Esophagus muscularis mucosa (tissue), 4 donors: ENCODE measurements at regions not wholly inside any gene's neighbourhood (a gene's known extent, or its start where the extent isn't known, plus 50 kb on each side); places are given as distances from the start of the nearest gene placed in this dataset.
"Not testable (repeated sequence)": the region's sequence is repeated elsewhere in the genome, so short reads cannot be mapped to it uniquely, and the experiment has no call there.

Source experiments
- DNase-seq: peaks from one replicate; pipeline ENCODE4 v3.0.0-alpha.2; 2017; ENCODE audit errors: extremely low spot score
- H3K27ac ChIP-seq, 4 donors: fragments of 200-600 bp; sonication (generic); replicated peaks in 1 of 4; 1 replicate in 3 of 4; 2 replicates in 1 of 4; pipeline ENCODE4 v1.5.1; 2016 to 2019; ENCODE audit warnings: mild to moderate bottlenecking in 1 of 4
- H3K27me3 ChIP-seq, 4 donors: fragments of 200-600 bp; sonication (generic); one replicate each; pipeline versions ENCODE4 v1.5.1 to v1.6.0; 2016 to 2019
- H3K36me3 ChIP-seq, 4 donors: fragments of 200-600 bp; sonication (generic); one replicate each; pipeline ENCODE4 v1.5.1; 2016 to 2019
- H3K4me1 ChIP-seq, 4 donors: fragments of 200-600 bp; sonication (generic); one replicate each; pipeline ENCODE4 v1.5.1; 2016 to 2019
- H3K4me3 ChIP-seq, 4 donors: fragments of 200-600 bp; sonication (generic); 1 replicate in 2 of 4; 2 replicates in 2 of 4; pipeline ENCODE4 v1.5.1; 2016 to 2019; ENCODE audit warnings: mild to moderate bottlenecking in 4 of 4, moderate library complexity in 1 of 4
- H3K9me3 ChIP-seq, 4 donors: fragments of 200-600 bp; sonication (generic); 1 replicate in 3 of 4; 2 replicates in 1 of 4; pipeline ENCODE4 v1.5.1; 2016 to 2019
- EP300 ChIP-seq: sonication (generic); formaldehyde crosslinking; IDR thresholded peaks from one replicate; pipeline ENCODE4 v1.6.1; 2017; ENCODE audit warnings: antibody characterized with exemption
- POLR2A ChIP-seq: fragments of 450-650 bp; IDR thresholded peaks from one replicate; pipeline ENCODE4 v1.6.1; 2017; ENCODE audit warnings: antibody characterized with exemption, moderate library complexity, mild to moderate bottlenecking, low read depth
- POLR2AphosphoS5 ChIP-seq, 2 donors: sonication (generic); formaldehyde crosslinking; IDR thresholded peaks; one replicate each; pipeline ENCODE4 v1.6.1; 2017; ENCODE audit warnings: antibody characterized with exemption in 2 of 2
- WGBS: methylation state at CpG from one replicate; pipeline ENCODE4 v1.1.5; 2018; 5-methylcytosine and 5-hydroxymethylcytosine counted together
- intact Hi-C: fragments of 100-400 bp; cut with DNase I; formaldehyde crosslinking; loops from one replicate; pipeline ENCODE4 v1.15.1; 2023
- TF ChIP-seq, protein P1 (sequence below), 3 experiments: fragments of 200-600 bp in 2 of 3; fragments of 450-650 bp in 1 of 3; sonication (generic) in 2 of 3; IDR thresholded peaks; one replicate each; pipeline ENCODE4 v1.5.1; 2017 to 2019; ENCODE audit warnings: antibody characterized with exemption in 3 of 3, mild to moderate bottlenecking in 2 of 3, moderate library complexity in 1 of 3

DNA sequence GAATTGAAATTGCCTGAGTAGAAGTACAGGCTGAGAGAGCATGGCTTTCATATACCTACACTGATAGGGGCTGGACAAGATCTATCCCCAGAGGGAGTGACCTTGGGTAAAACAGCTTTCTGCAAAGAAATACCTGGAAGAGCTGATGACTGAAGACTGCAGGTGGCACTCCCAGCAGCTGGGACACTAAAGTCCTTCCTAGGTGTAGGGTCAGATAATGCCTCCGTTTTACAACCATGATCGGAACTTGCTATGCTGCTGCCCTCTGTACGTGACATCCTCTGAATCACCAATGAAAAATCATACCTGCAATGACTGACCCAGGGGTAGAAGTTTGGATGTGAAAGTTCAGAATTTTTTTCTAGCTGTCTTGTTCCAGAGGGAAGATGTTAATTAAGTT, 107.2 kb upstream of the WDR1 start:
- Histone ChIP-seq H3K4me3 (no peak overlapping the region), H3K27ac (no peak overlapping the region), H3K9me3 (no peaks in the 10 kb centered on the region), H3K4me1 (peaks cover 0 to 21% (median 10%) of the 10 kb centered on the region in 4 donors), H3K27me3 (no peaks in the 10 kb centered on the region), H3K36me3 (no peaks in the 10 kb centered on the region)
- intact Hi-C loops, result no loop called here
- WGBS, result 87% methylated on average over 3 of the region's 3 CpGs
- DNase-seq, result no peak
- TF ChIP-seq EP300 (no peak), POLR2A (no peak), POLR2AphosphoS5 (IDR thresholded peaks at IDR 0.05) (no peak)
- TF ChIP-seq, protein P1, sequence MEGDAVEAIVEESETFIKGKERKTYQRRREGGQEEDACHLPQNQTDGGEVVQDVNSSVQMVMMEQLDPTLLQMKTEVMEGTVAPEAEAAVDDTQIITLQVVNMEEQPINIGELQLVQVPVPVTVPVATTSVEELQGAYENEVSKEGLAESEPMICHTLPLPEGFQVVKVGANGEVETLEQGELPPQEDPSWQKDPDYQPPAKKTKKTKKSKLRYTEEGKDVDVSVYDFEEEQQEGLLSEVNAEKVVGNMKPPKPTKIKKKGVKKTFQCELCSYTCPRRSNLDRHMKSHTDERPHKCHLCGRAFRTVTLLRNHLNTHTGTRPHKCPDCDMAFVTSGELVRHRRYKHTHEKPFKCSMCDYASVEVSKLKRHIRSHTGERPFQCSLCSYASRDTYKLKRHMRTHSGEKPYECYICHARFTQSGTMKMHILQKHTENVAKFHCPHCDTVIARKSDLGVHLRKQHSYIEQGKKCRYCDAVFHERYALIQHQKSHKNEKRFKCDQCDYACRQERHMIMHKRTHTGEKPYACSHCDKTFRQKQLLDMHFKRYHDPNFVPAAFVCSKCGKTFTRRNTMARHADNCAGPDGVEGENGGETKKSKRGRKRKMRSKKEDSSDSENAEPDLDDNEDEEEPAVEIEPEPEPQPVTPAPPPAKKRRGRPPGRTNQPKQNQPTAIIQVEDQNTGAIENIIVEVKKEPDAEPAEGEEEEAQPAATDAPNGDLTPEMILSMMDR (IDR thresholded peaks at IDR 0.05), result no peak

- intact Hi-C loops, H3K36me3 ChIP-seq, H3K4me1 ChIP-seq, H3K27ac ChIP-seq, H3K9me3 ChIP-seq, DNase-seq, H3K27me3 ChIP-seq, H3K4me3 ChIP-seq: not testable (repeated sequence)
- WGBS, result 92% methylated on average over 3 of the region's 3 CpGs
Measured at GRCh38 chr4:10213481-10213880, 96.9 kb upstream of the WDR1 start.

DNA sequence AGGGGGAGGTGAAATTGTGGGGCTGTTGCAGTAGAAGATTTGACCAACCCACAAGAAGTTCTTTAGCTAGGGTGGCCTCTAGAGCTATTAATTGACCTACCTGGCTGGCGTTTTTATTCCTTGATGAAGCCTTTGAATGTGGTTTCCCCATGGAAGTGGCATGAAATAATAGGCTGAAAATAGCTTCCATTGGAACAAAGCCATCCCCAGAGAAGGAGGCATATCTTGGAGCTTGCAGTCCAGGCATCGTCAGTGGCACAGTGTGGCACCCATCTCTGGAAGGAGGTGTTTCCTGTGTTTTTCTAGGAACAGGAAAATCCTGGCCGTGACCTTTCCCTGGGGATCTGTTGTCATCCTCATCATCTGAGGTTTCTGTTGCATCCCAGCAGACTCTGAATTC, 96.3 kb upstream of the WDR1 start:
- intact Hi-C loops, result no loop called here
- H3K4me1 ChIP-seq, result no peaks in the 10 kb centered on the region
- H3K27ac ChIP-seq, result no peak overlapping the region
- 84% methylated on average over 3 of the region's 3 CpGs for WGBS
- H3K36me3 ChIP-seq, result no peaks in the 10 kb centered on the region
- H3K4me3 ChIP-seq, result no peak overlapping the region
- TF ChIP-seq, protein P1 (IDR thresholded peaks at IDR 0.05), result no peak
- no peak for DNase-seq
- H3K9me3 ChIP-seq, result no peaks in the 10 kb centered on the region
- no peaks in the 10 kb centered on the region for H3K27me3 ChIP-seq

DNA sequence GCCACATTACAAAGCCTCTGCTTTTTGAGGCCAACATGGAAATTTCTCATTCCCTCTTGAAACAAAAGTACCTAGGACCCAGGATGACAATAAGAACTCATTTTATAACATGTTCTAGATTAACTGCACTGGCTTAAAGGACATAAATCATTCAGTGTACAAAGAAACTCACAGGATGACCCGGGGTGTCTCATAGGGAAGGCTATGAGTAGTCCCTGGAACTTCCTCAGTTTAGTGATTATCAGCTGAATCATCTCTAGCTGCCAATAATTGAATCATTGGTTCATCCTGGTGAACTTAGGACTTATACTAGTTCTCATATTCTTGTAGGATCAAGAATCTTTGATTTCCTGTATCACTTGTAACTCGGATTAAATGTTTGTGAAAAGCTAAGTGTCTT, 95.8 kb upstream of the WDR1 start:
- intact Hi-C loops, result no loop called here
- TF ChIP-seq POLR2A, result no peak
- TF ChIP-seq EP300, result no peak
- TF ChIP-seq POLR2AphosphoS5 (IDR thresholded peaks at IDR 0.05), result no peak
- TF ChIP-seq, protein P1 (IDR thresholded peaks at IDR 0.05), result no peak
- Histone ChIP-seq H3K27ac (no peak overlapping the region), H3K36me3 (no peaks in the 10 kb centered on the region), H3K4me3 (no peak overlapping the region), H3K9me3 (no peaks in the 10 kb centered on the region), H3K4me1 (no peaks in the 10 kb centered on the region), H3K27me3 (no peaks in the 10 kb centered on the region)
- WGBS, result 83% methylated on average over 2 of the region's 2 CpGs
- DNase-seq, result no peak

DNA sequence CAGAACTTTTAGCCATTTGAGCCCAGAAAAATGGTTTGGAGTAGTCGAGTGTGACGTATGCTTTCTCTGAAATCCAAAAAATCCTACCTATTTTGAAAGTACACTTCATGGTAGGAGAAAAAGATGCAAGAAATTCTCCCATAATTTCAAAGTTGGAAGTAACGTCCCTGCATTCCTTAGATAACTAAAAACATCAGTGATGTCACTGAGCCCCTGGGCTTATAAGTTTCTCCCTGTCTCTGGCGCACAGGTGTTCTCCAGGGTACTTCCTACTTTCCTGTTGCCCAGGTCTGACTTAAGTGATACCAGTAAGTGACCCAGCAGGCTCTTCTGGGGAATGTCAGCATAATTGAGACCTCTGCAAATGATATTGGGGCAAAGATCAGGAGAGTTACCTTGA, 90.5 kb upstream of the WDR1 start:
- Histone ChIP-seq H3K27me3 (no peaks in the 10 kb centered on the region), H3K4me3 (no peak overlapping the region), H3K4me1 (no peaks in the 10 kb centered on the region), H3K9me3 (no peaks in the 10 kb centered on the region), H3K36me3 (no peaks in the 10 kb centered on the region), H3K27ac (no peak overlapping the region)
- intact Hi-C loops, result no loop called here
- 85% methylated on average over 4 of the region's 4 CpGs for WGBS
- DNase-seq, result no peak
- no peak for TF ChIP-seq POLR2AphosphoS5 (IDR thresholded peaks at IDR 0.05)

DNA sequence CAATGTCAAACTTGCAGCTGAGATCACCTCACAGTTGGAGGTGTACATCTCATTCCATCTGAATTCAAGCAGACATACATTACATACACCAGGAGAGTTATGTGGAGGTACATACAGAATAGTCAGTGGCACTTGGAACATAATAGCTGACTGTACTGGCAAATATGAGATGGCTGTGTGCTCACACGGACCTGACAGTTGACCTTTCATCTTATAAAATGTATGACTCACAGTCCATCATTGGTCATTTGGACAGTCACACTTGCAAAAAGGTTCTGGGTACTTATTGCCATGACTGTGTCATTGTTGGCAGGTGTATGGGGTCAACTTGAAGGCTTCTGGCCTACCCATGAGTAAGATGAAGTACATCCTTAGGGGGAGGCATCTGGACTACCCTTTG, 88.6 kb upstream of the WDR1 start:
- TF ChIP-seq, protein P1 (IDR thresholded peaks at IDR 0.05), result no peak
- TF ChIP-seq POLR2AphosphoS5 (IDR thresholded peaks at IDR 0.05) (no peak), POLR2A (no peak), EP300 (no peak)
- H3K4me3 ChIP-seq, result no peak overlapping the region
- DNase-seq, result no peak
- intact Hi-C loops, result no loop called here
- H3K27me3 ChIP-seq, result no peaks in the 10 kb centered on the region
- H3K36me3 ChIP-seq, result no peaks in the 10 kb centered on the region
- no peaks in the 10 kb centered on the region for H3K9me3 ChIP-seq
- no peaks in the 10 kb centered on the region for H3K4me1 ChIP-seq
- 33% methylated on average over 1 of the region's 1 CpG for WGBS
- H3K27ac ChIP-seq, result no peak overlapping the region
